Heart right ventricle (tissue), 16 donors: ENCODE measurements at regions not wholly inside any gene's neighbourhood (a gene's known extent, or its start where the extent isn't known, plus 50 kb on each side); places are given as distances from the start of the nearest gene placed in this dataset.
"Not testable (repeated sequence)": the region's sequence is repeated elsewhere in the genome, so short reads cannot be mapped to it uniquely, and the experiment has no call there.

Experiments
- ATAC-seq, 8 donors: fragments of 200-7000 bp; cut with Tn5 transposase; one replicate each; pipeline ENCODE4 v1.9.1; 2020; ENCODE audit warnings: mild to moderate bottlenecking in 8 of 8, moderate library complexity in 8 of 8, moderate number of reproducible peaks in 1 of 8
- DNase-seq, 2 donors: peaks; one replicate each; pipeline ENCODE4 v3.0.0-alpha.2; 2020
- H3K27ac ChIP-seq, 10 donors: fragments of 200-600 bp; sonication (generic) in 2 of 10; one replicate each; pipeline versions ENCODE4 v1.5.0 to v1.8.0; 2020 to 2022; ENCODE audit warnings: mild to moderate bottlenecking in 3 of 10
- H3K27me3 ChIP-seq, 7 donors: fragments of 200-600 bp; one replicate each; pipeline ENCODE4 v1.8.0; 2021 to 2022; ENCODE audit warnings: mild to moderate bottlenecking in 2 of 7
- H3K36me3 ChIP-seq, 9 donors: fragments of 200-600 bp; sonication (generic) in 1 of 9; one replicate each; pipeline versions ENCODE4 v1.5.0 to v1.8.0; 2020 to 2022; ENCODE audit warnings: mild to moderate bottlenecking in 2 of 9
- H3K4me1 ChIP-seq, 9 donors: fragments of 200-600 bp; sonication (generic) in 1 of 9; one replicate each; pipeline versions ENCODE4 v1.5.0 to v1.8.0; 2020 to 2022; ENCODE audit warnings: mild to moderate bottlenecking in 4 of 9
- H3K4me3 ChIP-seq, 10 donors: fragments of 200-600 bp; sonication (generic) in 2 of 10; one replicate each; pipeline versions ENCODE4 v1.5.0 to v1.8.0; 2020 to 2022; ENCODE audit warnings: mild to moderate bottlenecking in 7 of 10, moderate library complexity in 2 of 10
- H3K9me3 ChIP-seq, 11 donors: fragments of 200-600 bp in 10 of 11; sonication (generic) in 2 of 11; one replicate each; pipeline versions ENCODE4 v1.5.0 to v1.8.0; 2013 to 2022; ENCODE audit warnings: mild to moderate bottlenecking in 2 of 11, control low read depth in 1 of 11, moderate library complexity in 1 of 11
- WGBS, 2 donors: extraction: QIAGEN DNeasy Blood & Tissue Kit; methylation state at CpG; one replicate each; pipeline ENCODE4 v1.1.7; 2013; ENCODE audit warnings: inconsistent platforms in 1 of 2; 5-methylcytosine and 5-hydroxymethylcytosine counted together
- intact Hi-C, 10 donors: fragments of 100-400 bp; cut with DNase I; formaldehyde crosslinking; loops; one replicate each; pipeline versions ENCODE4 v1.11.1 to v1.14.2; 2022
- TF ChIP-seq, protein P1 (sequence below), 9 donors: fragments of 200-600 bp; sonication (generic) in 2 of 9; IDR thresholded peaks; one replicate each; pipeline versions ENCODE4 v1.5.0 to v1.8.0; 2021 to 2022; ENCODE audit warnings: antibody characterized with exemption in 9 of 9, mild to moderate bottlenecking in 5 of 9, moderate library complexity in 1 of 9
- donor health status: Arrhythmogenic right ventricular cardiomyopathy.
- donor health status: ischemic (EF 13 %, LVEDD 7.1; RV severe dilation, severe dysfunction).
- donor health status: healthy with polysubstance abuse.
- donor health status: DM: no; HTN: yes; CAD: no.
- donor health status: DM: no; HTN: no; CAD: no.
- donor health status: ischemic (EF 25% LVEDD 6.9; RV normal size, moderate dysfunction).
- donor health status: ischemic (EF 25% LVEDD 5.7; RV mildly dilated, moderate dysfunction).
- donor health status: healthy.
- donor health status: DM: yes; HTN: yes; CAD: no.
- donor health status: Ischemic cardiomyopathy.
- donor health status: ischemic (EF 35%, LVEDD 5.7; RV mildly dilated, moderate dysfunction).
- donor health status: nonischemic (EF 11% LVEDD 7.7; RV severe dilation, severe dysfunction).
- donor health status: DM: yes; HTN: yes; CAD: no.
- donor health status: PGD.
- donor health status: ischemic (EF 29% LVEDD 5.4; RV normal size, mild dysfunction).
- donor health status: nonischemic (EF 23%, LVEDD 6.1; RV moderate dilation, normal function).

DNA sequence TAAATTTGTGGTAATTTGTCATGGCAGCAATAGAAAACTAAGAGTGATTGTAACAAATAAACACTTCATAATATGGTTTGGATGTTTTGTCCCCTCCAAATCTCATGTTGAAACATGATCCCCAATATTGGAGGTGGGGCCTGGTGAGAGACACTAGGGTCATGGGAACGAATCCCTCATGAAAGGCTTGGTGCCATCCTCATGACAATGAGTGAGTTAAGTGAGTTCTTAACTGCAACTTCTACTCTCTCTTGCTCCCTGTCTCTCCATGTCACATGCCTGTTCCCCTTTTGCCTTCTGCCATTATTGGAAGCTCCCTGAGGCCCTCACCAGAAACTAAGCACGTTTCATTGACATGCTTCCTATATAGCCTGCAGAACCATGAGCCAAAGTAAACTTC lies 1233.2 kb downstream of the OLFM4 start:
- DNase-seq: no peak
- TF ChIP-seq, protein P1, sequence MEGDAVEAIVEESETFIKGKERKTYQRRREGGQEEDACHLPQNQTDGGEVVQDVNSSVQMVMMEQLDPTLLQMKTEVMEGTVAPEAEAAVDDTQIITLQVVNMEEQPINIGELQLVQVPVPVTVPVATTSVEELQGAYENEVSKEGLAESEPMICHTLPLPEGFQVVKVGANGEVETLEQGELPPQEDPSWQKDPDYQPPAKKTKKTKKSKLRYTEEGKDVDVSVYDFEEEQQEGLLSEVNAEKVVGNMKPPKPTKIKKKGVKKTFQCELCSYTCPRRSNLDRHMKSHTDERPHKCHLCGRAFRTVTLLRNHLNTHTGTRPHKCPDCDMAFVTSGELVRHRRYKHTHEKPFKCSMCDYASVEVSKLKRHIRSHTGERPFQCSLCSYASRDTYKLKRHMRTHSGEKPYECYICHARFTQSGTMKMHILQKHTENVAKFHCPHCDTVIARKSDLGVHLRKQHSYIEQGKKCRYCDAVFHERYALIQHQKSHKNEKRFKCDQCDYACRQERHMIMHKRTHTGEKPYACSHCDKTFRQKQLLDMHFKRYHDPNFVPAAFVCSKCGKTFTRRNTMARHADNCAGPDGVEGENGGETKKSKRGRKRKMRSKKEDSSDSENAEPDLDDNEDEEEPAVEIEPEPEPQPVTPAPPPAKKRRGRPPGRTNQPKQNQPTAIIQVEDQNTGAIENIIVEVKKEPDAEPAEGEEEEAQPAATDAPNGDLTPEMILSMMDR (IDR thresholded peaks at IDR 0.05): no peak
- no peaks in the 10 kb centered on the region for H3K27me3 ChIP-seq
- H3K4me1 ChIP-seq: no peaks in the 10 kb centered on the region
- intact Hi-C loops: no loop called here
- no peak overlapping the region for H3K27ac ChIP-seq
- no peak overlapping the region for H3K4me3 ChIP-seq
- no peak for ATAC-seq
- H3K9me3 ChIP-seq: peaks cover 0 to 6% (median 0%) of the 10 kb centered on the region in 11 donors
- WGBS, 2 donors: 51 to 58% methylated on average over 2 of the region's 2 CpGs
- no peaks in the 10 kb centered on the region for H3K36me3 ChIP-seq

DNA sequence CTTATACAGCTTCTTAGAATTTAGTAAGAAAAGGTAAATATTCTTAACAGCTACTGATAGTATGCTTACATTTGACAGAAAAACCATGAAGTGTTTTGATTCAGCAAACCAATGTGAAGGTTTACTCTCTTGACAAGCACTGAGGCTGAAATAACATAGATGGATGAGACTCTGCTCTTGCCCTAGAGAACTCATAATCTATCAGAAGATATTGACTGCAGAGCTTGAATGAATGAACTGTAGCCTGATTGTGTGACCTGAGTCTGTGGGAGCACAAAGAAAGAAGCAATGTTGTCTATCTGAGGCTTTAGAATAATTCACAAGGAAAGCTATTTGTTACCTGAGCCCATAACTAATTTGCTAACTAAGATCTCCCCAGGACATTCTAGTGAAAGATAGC lies 1235.3 kb downstream of the OLFM4 start:
- ATAC-seq: no peak
- intact Hi-C loops: no loop called here

DNA sequence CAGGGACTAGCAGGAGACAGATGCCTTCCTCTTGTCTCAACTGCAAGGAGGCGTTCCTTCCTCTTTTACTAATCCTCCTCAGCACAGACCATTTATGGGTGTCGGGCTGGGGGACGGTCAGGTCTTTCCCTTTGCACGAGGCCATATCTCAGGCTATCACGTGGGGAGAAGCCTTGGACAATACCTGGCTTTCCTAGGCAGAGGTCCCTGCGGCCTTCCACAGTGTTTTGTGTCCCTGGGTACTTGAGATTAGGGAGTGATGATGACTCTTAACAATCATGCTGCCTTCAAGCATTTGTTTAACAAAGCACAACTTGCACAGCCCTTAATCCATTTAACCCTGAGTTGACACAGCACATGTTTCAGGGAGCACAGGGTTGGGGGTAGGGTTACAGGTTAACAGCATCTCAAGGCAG lies 1238.6 kb downstream of the OLFM4 start:
- 28 to 29% methylated on average over 6 of the region's 6 CpGs for WGBS, 2 donors

More for the DNA sequence above, 1235.3 kb downstream of the OLFM4 start:
- Histone ChIP-seq H3K36me3 (no peaks in the 10 kb centered on the region), H3K9me3 (peaks cover 0 to 6% (median 0%) of the 10 kb centered on the region in 11 donors), H3K4me1 (no peaks in the 10 kb centered on the region), H3K27me3 (no peaks in the 10 kb centered on the region), H3K27ac (no peak overlapping the region), H3K4me3 (no peak overlapping the region)
- no peak for DNase-seq
- TF ChIP-seq, protein P1 (IDR thresholded peaks at IDR 0.05): no peak

DNA sequence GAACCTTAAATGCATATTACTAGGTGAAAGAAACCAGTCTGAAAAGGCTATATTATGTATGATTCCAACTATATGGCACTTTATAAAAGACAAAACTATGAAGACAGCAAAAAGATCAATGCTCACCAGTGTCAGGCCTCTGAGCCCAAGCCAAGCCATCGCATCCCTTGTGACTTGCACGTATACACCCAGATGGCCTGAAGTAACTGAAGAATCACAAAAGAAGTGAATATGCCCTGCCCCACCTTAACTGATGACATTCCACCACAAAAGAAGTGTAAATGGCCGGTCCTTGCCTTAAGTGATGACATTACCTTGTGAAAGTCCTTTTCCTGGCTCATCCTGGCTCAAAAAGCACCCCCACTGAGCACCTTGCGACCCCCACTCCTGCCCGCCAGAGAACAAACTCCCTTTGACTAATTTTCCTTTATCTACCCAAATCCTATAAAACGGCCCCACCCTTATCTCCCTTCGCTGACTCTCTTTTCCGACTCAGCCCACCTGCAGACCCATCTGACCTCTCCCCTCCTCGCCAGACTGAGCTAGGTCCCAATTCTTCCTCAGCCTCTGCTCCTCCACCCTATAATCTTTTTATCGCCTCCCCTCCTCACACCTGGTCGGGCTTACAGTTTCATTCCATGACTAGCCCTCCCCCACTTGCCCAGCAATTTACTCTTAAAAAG lies 1239.5 kb downstream of the OLFM4 start:
- 73 to 78% methylated on average over 10 of the region's 11 CpGs for WGBS, 2 donors
- H3K4me1 ChIP-seq, intact Hi-C loops, H3K27ac ChIP-seq, DNase-seq, ATAC-seq, H3K36me3 ChIP-seq, H3K4me3 ChIP-seq, H3K9me3 ChIP-seq, H3K27me3 ChIP-seq: not testable (repeated sequence)

More for the DNA sequence above, 1238.6 kb downstream of the OLFM4 start:
- H3K27ac ChIP-seq, H3K9me3 ChIP-seq, H3K36me3 ChIP-seq, H3K4me1 ChIP-seq, ATAC-seq, intact Hi-C loops, DNase-seq, H3K27me3 ChIP-seq, H3K4me3 ChIP-seq: not testable (repeated sequence)

DNA sequence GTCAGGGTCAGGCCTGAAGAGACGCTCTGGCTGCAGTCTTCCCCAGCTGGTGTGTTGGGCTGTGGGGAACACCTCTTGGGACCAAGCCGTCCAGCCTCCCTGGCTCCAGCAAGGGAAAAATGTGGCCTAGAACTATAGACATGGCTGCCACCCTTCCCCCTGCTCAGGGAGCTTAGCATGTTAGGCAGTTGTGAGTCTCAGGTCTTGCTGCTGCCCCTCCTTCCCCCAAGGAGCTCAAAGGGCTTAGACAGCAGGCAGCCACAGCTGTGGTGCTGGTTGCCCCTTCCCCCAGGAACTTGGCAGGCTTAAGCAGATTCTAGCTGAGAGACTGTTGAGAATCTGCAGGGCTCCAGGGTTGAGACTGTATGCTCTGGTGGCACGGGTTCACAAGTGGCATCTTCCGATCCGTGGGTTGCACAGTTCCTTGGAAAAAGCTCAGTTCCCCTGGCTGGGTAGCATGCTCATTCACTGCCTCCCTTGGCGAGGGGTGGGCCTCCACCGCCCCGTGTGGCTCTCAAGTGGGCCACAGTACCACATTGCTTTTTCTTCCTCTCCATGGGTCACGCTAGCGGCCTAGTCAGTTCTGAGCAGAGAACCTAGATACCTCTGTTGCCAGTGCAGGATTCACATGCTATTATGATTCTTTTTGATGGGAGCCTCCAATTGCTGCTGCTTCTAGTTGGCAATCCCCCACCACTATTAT lies 1258.6 kb downstream of the OLFM4 start:
- no peak overlapping the region for H3K27ac ChIP-seq
- peaks cover 0 to 72% (median 12%) of the 10 kb centered on the region in 11 donors for H3K9me3 ChIP-seq
- TF ChIP-seq, protein P1 (IDR thresholded peaks at IDR 0.05): no peak
- no peaks in the 10 kb centered on the region for H3K4me1 ChIP-seq
- DNase-seq: no peak
- H3K4me3 ChIP-seq: no peak overlapping the region
- no peak for ATAC-seq
- intact Hi-C loops: no loop called here
- no peaks in the 10 kb centered on the region for H3K27me3 ChIP-seq
- 85 to 90% methylated on average over 10 of the region's 10 CpGs for WGBS, 2 donors
- H3K36me3 ChIP-seq: no peaks in the 10 kb centered on the region
